ENCODE measurements at regions not wholly inside any gene's neighbourhood (a gene's known extent, or its start where the extent isn't known, plus 50 kb on each side); places are given as distances from the start of the nearest gene placed in this dataset.

DNA sequence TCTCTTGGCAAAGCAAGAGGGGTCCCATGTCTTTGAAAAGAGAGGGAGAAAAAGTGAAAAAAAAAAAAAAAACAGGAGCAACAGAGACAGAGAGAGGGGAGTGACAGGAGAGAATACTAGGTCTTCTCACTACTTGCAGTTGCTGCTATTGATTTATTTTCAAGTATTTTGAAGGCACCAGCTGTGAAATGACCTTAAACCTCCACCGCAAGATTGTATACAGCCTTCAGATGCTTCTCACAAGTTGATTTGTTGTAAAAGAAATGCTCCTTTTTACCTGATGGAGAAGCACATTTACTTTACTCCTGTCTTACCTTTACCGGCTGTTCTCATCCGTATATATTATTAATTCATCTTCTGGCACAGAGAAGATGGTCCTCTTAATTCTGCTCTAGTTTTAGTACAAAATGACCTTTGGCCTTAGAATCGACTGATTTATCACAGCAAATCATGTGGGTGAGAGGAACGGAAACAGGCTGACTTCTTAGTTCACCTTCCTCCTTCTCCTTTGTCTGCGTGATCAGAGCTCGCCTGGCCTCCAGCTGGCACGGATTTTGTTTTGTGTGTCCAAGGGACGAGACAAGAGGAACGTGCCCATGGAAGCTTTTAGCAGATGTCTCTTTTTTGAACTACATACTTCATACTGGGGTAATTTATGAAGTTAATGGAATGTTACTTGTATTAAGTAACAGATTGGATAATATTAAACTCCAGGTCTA, 82.4 kb upstream of the PACRGL start:
- no peak for DNase-seq (ENCODE audit: extremely low spot score)
- no peak overlapping the region for H3K4me3 ChIP-seq
- WGBS, result 37% methylated on average over 10 of the region's 10 CpGs
- H3K4me1 ChIP-seq, result peaks cover 0 to 58% (median 42%) of the 10 kb centered on the region in 4 donors
- no peaks in the 10 kb centered on the region for H3K9me3 ChIP-seq
- TF ChIP-seq CTCF (IDR thresholded peaks at IDR 0.05) (no peak), EP300 (IDR thresholded peaks at IDR 0.05) (no peak), POLR2AphosphoS5 (IDR thresholded peaks at IDR 0.05) (peak; percentile 15 to 33)
- H3K27me3 ChIP-seq, result no peaks in the 10 kb centered on the region
- H3K27ac ChIP-seq (replicated peaks in 1 of 4), result peak overlapping the region; percentile 29 to 52 (median 44)
- H3K36me3 ChIP-seq, result peaks cover 0 to 23% (median 2%) of the 10 kb centered on the region in 4 donors
- intact Hi-C loops (cut with DNase I), result no loop called here

- WGBS, result 68% methylated on average over 12 of the region's 12 CpGs
- TF ChIP-seq EP300 (IDR thresholded peaks at IDR 0.05) (no peak), CTCF (IDR thresholded peaks at IDR 0.05) (no peak), POLR2AphosphoS5 (IDR thresholded peaks at IDR 0.05) (no peak), POLR2A (IDR thresholded peaks at IDR 0.05; ENCODE audit: low read depth) (no peak)
- peaks cover 0 to 58% (median 42%) of the 10 kb centered on the region in 4 donors for H3K4me1 ChIP-seq
- H3K36me3 ChIP-seq, result peaks cover 0 to 17% (median 0%) of the 10 kb centered on the region in 4 donors
- H3K27ac ChIP-seq (replicated peaks in 1 of 4), result peak overlapping the region in 2 of 4 donors; percentile 38 to 52
- DNase-seq (ENCODE audit: extremely low spot score), result no peak
- H3K4me3 ChIP-seq, result no peak overlapping the region
- intact Hi-C loops (cut with DNase I), result no loop called here
- no peaks in the 10 kb centered on the region for H3K27me3 ChIP-seq
- no peaks in the 10 kb centered on the region for H3K9me3 ChIP-seq
Observed at GRCh38 chr4:20618731-20619130, 81.5 kb upstream of the PACRGL start.

DNA sequence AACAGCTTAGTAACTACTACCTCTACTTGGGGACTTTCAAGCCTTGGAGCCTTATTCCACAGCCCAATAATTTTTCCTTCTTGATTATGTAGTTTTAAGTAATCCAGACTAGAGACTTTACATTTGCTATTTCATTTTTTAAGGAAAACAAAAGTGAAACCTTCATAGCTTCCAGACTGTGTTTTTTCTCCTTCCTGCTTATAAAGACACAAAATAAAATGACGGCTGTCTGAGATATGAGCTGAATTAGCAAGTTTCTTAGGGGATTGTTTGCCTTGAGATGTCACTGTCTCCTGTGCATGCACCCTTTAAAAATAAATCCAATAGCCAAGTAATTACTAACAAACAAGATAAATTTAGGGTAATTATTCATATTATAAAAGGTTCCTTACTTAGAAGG, 78.8 kb upstream of the PACRGL start:
- intact Hi-C loops (cut with DNase I), result no loop called here
- TF ChIP-seq EP300 (IDR thresholded peaks at IDR 0.05) (no peak), POLR2AphosphoS5 (IDR thresholded peaks at IDR 0.05) (no peak)
- Histone ChIP-seq H3K4me1 (peaks cover 0 to 41% (median 26%) of the 10 kb centered on the region in 4 donors), H3K9me3 (no peaks in the 10 kb centered on the region), H3K27me3 (no peaks in the 10 kb centered on the region), H3K4me3 (no peak overlapping the region), H3K27ac (replicated peaks in 1 of 4) (no peak overlapping the region), H3K36me3 (peaks cover 0 to 12% (median 0%) of the 10 kb centered on the region in 4 donors)
- WGBS, result 49% methylated on average over 1 of the region's 1 CpG
- no peak for DNase-seq (ENCODE audit: extremely low spot score)

DNA sequence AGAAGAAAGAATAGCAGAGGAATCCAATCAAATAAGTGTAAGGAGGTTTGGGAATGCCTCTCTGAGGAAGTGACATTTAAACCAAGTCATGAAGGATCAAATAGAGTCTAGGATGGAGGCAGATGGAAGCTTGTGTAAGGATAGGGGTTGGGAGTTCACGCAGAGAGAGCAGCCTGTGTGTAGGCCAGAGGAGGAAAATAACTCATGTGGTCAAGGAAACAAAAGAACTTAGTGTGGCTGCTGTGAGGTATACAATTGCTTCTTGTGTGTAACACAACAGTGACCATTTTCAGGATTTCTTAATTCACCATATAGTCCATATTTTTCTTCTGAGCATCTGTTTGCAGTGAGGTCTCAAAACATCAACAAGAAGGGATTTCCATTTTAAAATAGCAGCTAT, 77.6 kb upstream of the PACRGL start:
- H3K27ac ChIP-seq (replicated peaks in 1 of 4), result no peak overlapping the region

DNA sequence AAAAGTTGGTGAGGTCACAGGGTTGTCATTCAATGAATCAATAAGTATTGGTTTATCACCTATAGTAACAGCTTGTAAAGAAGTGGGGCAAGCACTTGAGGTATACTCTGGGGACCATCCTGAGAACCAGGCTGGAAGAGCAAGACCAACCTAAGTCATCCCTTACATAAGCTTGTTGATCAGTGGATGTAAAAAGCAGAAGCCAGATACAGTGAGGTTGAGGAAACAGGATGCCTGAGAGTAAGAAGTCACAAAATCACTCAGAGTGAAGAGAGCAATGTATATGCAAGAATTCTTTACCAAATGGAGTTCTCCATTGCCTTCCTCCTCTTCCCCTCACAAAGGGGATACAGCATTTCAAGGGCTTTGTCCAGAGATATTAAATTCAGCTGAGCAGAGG, 76.3 kb upstream of the PACRGL start:
- DNase-seq (ENCODE audit: extremely low spot score), result no peak
- Histone ChIP-seq H3K9me3 (no peaks in the 10 kb centered on the region), H3K27me3 (no peaks in the 10 kb centered on the region), H3K4me3 (no peak overlapping the region), H3K4me1 (peaks cover 0 to 17% (median 4%) of the 10 kb centered on the region in 4 donors), H3K27ac (replicated peaks in 1 of 4) (no peak overlapping the region), H3K36me3 (peaks cover 0 to 4% (median 0%) of the 10 kb centered on the region in 4 donors)
- TF ChIP-seq POLR2A (IDR thresholded peaks at IDR 0.05; ENCODE audit: low read depth), result no peak
- TF ChIP-seq POLR2AphosphoS5 (IDR thresholded peaks at IDR 0.05), result no peak
- TF ChIP-seq CTCF (IDR thresholded peaks at IDR 0.05), result no peak
- no peak for TF ChIP-seq EP300 (IDR thresholded peaks at IDR 0.05)
- intact Hi-C loops (cut with DNase I), result no loop called here

More for the DNA sequence above, 77.6 kb upstream of the PACRGL start:
- Histone ChIP-seq H3K4me3 (no peak overlapping the region), H3K4me1 (peaks cover 0 to 29% (median 16%) of the 10 kb centered on the region in 4 donors), H3K9me3 (no peaks in the 10 kb centered on the region), H3K36me3 (peaks cover 0 to 4% (median 0%) of the 10 kb centered on the region in 4 donors), H3K27me3 (no peaks in the 10 kb centered on the region)
- intact Hi-C loops (cut with DNase I), result no loop called here
- 90% methylated on average over 1 of the region's 1 CpG for WGBS
- no peak for DNase-seq (ENCODE audit: extremely low spot score)
- TF ChIP-seq EP300 (IDR thresholded peaks at IDR 0.05) (no peak), CTCF (IDR thresholded peaks at IDR 0.05) (no peak), POLR2A (IDR thresholded peaks at IDR 0.05; ENCODE audit: low read depth) (no peak), POLR2AphosphoS5 (IDR thresholded peaks at IDR 0.05) (no peak)
